ENCODE measurements at regions not wholly inside any gene's neighbourhood (a gene's known extent, or its start where the extent isn't known, plus 50 kb on each side); places are given as distances from the start of the nearest gene placed in this dataset.
A peak's percentile ranks its signal among the peaks of the same experiment; 100 is the strongest.

DNA sequence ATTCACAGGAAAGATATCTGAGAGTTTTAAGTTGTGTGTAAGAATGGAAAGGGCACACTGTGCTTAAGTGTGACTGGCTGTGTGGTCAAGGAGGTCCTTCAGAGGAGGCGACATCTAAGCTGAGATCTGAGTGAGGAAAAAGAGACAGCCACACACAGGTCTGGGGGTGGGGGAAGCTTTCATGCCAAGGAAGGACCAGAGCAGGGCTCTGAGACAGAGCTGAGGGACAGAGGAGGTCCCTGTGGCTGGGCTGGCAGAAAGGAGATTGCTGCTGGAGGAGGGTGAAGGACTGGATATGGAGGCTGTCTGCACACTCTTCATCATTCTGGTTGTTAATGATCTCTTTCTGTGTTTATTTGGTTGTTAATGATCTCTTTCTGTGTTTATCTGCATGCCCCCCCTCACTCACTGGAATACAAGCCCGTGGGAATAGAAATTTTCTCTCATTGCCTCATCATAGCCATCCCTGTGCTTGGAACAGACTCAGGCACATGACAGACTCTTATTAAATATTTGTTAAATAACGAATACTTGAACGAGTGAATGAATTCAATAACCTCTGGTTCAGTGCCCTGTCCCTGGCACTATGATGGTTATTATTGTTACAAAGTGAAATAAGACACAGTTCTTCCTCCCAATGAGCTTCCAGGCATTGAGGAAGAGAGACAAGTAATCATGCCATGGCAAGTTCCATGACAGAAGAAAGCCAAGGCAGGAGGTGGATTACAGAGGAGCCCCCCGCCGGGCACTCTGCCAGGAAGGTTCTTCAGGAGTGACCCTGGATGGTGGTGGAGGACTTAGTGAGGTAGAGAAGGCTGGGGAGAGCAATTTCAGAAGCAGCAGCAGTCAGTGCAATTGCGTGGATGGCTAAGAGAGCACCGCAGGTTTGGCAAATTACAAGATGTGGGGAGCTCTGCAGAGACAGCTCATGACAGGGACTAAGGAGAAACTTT, 399.4 kb upstream of the HS6ST1 start:
- intact Hi-C loops (cut with DNase I; ENCODE audit: low total_unique reads), result no loop called here
- TF ChIP-seq CTCF (IDR thresholded peaks at IDR 0.05) (no peak), POLR2A (IDR thresholded peaks at IDR 0.05) (no peak)

GRCh38 chr2:128720080-128721022, 401.7 kb upstream of the HS6ST1 start:
- peak in 1 of 2 donors; percentile 2 for DNase-seq (ENCODE audit: low spot score in 2 of 2)
- intact Hi-C loops (cut with DNase I; ENCODE audit: low total_unique reads), result no loop called here
- H3K4me3 ChIP-seq (ENCODE audit: low read depth, poor library complexity, severe bottlenecking), result no peak overlapping the region
- TF ChIP-seq POLR2A (IDR thresholded peaks at IDR 0.05) (no peak), CTCF (IDR thresholded peaks at IDR 0.05) (no peak)
- WGBS, 2 donors, result 68 to 77% methylated on average over 4 of the region's 4 CpGs

More for the DNA sequence above, 399.4 kb upstream of the HS6ST1 start:
- H3K4me3 ChIP-seq (ENCODE audit: low read depth, poor library complexity, severe bottlenecking), result no peak overlapping the region
- peak in 1 of 2 donors; percentile 83 for DNase-seq (ENCODE audit: low spot score in 2 of 2)
- WGBS, 2 donors, result 58 to 61% methylated on average over 8 of the region's 8 CpGs

DNA sequence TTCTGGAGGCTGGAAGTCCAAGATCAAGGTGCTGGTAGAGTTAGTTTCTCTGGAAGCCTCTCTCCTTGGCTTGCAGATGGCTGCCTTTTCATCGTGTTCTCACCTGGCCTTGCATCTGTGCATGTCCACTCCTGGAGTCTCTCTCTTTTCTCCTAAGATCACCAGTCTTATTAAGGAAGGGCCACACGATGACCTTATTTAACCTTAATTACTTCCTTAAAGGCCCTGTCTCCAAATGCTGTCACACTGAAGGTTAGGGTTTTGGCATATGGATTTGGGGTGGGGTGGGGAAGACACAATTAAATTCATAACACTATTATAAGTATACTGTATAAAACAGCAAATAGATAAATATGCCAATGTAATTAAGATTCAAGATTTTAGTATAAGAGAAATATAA, 402.4 kb upstream of the HS6ST1 start:
- TF ChIP-seq POLR2A (IDR thresholded peaks at IDR 0.05), result no peak
- no peak for TF ChIP-seq CTCF (IDR thresholded peaks at IDR 0.05)
- 90 to 94% methylated on average over 2 of the region's 2 CpGs for WGBS, 2 donors
- no peak overlapping the region for H3K4me3 ChIP-seq (ENCODE audit: low read depth, poor library complexity, severe bottlenecking)
- DNase-seq (ENCODE audit: low spot score in 2 of 2), result peak in 1 of 2 donors; percentile 21
- intact Hi-C loops (cut with DNase I; ENCODE audit: low total_unique reads), result no loop called here

- peak in 1 of 2 donors; percentile 36 for DNase-seq (ENCODE audit: low spot score in 2 of 2)
- WGBS, 2 donors, result 50 to 79% methylated on average over 1 of the region's 1 CpG
- H3K4me3 ChIP-seq (ENCODE audit: low read depth, poor library complexity, severe bottlenecking), result no peak overlapping the region
- intact Hi-C loops (cut with DNase I; ENCODE audit: low total_unique reads), result no loop called here
- TF ChIP-seq CTCF (IDR thresholded peaks at IDR 0.05) (no peak), POLR2A (IDR thresholded peaks at IDR 0.05) (no peak)
Measured at GRCh38 chr2:128722489-128722888, 403.8 kb upstream of the HS6ST1 start.

DNA sequence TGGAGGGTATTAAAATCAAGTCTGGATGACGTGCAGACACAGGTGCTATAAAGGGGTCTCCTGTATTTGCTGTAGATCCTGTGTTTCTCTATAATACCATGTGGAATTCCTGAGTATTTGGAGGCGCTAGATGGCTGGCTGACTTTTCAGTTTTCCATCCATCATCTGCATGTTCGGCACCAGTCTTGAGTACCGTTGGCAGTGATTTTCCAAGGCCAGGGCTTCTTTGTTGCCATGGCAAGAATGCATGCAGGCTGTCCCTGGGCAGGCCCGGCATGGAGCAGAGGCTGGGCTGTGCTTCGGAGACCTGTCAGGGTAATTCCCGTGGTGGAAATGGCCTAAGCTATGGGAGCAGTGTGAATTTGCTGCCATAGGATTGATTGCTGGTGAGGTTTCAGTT, 405.9 kb upstream of the HS6ST1 start:
- 91 to 94% methylated on average over 7 of the region's 7 CpGs for WGBS, 2 donors
- intact Hi-C loops (cut with DNase I; ENCODE audit: low total_unique reads), result no loop called here
- DNase-seq (ENCODE audit: low spot score in 2 of 2), result peak in 1 of 2 donors; percentile 37
- no peak for TF ChIP-seq POLR2A (IDR thresholded peaks at IDR 0.05)
- no peak for TF ChIP-seq CTCF (IDR thresholded peaks at IDR 0.05)
- no peak overlapping the region for H3K4me3 ChIP-seq (ENCODE audit: low read depth, poor library complexity, severe bottlenecking)

Measured in lower leg skin (tissue), 4 donors.